GM19025 (cell line): ENCODE measurements at regions not wholly inside any gene's neighbourhood (a gene's known extent, or its start where the extent isn't known, plus 50 kb on each side); places are given as distances from the start of the nearest gene placed in this dataset.

ENCODE experiments used
- ATAC-seq: cut with Tn5 transposase; IDR thresholded peaks from one replicate; pipeline ENCODE4 v1.9.1; 2021; ENCODE audit warnings: mild to moderate bottlenecking, low read depth, moderate library complexity; ENCODE audit not compliant: unreplicated experiment

DNA sequence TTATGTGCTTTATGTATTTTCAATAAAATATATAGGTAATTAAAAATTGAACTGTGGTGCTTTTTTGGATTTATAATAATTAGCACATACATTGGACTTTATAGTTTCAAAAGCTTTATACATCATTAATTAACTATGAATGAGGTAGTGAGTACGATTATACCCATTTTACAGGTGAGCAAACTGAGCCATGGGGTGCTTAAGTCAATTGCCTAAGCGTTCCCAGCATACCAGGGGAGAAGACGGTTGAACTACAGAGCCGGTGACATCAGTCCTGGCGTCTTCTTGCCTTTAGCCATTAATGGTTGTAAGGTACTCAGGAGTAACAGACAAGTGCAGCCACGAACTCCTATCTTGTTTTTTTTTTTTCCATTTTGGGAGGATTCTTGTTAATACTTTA lies 172.8 kb downstream of the GATA3 start:
- ATAC-seq = no peak

DNA sequence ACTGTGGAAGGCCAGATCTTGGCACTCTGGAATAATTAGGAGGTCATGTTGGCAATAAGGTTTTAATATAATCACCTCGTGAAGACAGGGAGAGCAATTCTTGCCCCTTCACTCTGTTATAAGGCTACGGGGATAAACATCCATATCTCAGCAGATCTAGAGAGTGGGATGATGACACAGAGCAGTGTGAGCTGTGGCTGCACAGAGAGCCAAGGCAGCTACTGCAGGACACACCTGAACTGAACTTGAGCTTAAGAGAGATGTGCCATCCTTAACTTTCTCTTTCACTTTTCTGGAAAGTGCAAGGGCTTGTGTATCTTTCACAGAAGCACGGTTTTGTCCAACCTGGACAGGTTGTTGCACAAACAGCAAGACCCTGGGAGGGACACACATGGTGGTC lies 174.7 kb downstream of the GATA3 start:
- ATAC-seq = no peak

DNA sequence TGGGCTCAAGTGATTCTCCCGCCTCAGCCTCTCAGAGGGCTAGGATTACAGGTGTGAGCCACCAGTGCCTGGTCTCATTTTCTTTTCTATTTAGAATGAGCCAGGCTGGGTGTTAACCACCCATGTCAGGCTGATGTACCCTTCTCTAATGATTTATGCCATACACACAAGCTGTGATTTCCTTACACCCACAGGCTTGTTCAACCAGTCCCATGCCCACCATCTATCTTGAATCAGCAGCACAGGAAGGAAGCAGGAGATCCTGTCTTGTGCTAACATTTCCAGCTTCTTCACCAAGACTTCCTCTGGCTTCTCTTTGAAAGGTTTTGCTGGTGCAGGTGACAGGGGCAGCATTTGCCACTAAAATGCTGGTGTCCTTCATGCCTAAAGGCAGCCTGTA lies 176.4 kb downstream of the GATA3 start:
- no peak for ATAC-seq

DNA sequence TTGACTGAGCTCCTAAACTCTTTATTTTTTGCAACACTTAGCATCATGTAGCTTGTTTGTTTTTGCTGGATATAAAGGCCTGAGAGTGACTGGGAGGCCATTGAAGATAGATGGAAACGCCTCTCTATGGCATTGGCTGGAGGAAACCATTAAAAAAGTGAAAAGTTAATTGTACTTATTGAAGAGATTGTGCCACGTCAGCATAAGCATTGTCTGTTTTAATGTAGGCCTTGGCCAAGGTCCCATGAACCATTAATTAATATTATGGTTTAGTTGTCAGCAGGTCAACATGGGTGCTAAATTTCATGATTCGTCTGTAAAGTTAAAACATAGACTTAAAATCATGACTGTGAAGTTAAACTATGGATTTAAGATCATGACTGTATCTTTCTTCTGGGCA lies 178.6 kb downstream of the GATA3 start:
- no peak for ATAC-seq

DNA sequence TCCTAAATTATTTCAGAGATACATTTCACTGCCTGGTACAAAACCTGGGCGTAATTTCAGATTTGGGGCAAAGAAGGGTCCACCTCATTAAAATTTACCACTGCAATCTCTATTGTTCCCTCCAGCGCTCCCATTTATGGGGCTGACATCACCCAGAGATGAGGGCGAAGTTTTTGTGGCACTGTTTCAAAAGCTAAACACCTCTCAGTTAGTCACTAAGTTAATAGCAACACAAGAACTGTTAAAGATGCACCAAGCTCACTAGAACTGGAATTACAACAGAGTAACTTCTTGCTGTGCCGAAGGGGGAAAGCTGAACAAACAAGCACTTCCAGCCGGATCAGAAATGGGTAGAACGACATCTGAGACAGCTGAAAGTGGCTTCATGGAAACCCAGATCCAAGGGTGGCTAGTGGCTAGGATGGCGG lies 179.4 kb downstream of the GATA3 start:
- ATAC-seq = no peak

DNA sequence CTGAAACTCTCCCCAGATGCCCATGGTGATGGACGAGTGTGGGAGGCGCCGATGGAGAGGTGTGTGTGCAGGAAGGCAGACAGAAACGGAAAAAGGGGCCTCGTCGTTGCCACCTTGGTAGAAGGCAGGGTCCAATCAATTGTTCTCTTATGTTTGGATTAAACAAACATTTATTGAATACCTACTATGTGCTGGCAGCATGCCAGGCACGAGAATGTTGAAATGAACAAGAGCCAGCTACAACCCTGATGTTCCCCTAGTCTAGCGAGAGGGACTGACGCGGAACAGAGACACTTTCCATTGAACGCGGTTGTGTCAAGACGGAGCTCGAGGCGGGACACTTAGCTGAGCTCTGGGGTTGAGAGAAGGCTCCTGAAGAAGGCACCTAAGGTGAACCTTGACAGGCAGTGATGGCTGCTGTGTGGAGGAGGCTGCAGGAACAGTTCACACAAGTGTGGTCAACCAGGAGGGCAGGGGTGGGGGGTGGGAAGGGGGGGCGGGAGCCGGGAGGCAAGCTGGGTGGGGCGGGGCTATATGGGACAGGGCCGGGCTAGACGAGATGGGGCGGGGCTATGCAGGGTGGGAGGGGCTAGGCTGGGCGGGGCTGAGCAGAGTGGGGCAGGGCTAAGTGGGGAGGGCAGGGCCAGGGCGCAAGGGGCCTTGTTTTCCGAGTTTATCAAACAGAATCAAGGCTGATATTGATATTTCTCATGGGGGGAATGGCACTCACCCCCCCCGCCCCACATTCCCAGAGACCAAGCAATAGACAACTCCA lies 181.0 kb downstream of the GATA3 start:
- no peak for ATAC-seq

DNA sequence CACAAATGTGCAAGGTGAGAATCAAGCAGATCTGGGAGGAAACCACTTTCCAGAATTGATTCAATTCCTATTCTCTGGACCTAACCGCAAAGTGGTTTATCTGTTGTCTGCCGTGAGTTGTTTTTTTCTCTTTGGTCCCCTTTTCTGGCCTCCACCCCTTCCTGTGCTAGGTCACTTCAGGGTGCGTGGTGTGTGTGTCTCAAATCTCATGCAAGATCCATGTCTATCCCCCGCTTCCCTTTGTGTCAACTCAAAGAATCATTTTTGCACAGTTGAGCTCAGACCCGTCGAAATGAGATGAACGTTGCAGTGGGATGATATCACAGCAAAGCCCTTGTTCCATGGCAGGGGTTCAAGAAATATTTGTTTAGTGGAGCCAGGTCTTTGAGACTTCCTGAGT lies 184.5 kb downstream of the GATA3 start:
- no peak for ATAC-seq

DNA sequence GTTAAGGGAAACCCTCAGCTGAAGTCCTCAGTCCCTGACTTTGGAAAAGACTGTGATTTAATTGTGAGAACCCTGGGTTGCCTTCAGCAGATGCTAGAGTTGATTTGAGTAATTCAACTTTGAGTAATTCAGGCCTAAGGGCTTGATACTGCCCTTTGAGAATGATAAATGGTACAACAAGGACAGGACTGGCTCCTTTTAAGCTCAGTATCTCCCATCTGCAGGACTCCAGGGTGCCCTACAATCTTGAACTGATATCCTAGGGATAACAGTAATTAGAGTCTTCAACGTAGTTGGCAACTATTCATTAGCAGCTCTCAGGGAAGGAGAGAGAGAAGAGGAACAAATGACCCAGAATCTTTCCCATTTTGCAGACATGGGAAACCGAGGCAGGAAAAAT lies 186.4 kb downstream of the GATA3 start:
- no peak for ATAC-seq

DNA sequence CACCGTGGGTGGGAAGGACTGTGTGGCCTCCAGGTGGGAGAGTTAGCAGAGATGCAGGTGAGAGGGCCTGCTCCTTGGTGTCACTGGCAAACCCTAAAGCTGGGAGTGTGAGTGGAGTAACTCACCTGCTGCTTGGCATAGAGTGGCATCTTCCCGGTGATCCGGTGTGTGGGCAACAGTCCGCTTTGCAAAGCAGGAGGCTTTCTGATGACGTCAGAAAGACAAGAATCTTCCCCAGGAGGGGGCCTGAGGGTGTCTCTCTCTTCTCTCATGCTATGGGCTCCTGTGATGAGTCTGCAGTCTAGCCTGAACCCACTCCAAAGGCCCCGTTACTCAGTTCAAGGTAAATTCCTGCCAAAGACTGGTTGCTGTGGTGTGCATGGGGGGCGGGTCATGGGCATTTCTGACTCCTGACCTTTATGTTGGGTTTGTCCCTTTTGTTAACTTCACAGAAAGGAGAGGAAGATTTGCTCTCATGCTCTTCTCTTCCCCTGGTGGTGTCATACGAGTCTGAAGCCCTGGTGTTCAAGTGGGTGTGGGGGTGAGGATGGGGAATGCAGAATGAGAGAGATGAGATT lies 187.9 kb downstream of the GATA3 start:
- ATAC-seq = no peak

DNA sequence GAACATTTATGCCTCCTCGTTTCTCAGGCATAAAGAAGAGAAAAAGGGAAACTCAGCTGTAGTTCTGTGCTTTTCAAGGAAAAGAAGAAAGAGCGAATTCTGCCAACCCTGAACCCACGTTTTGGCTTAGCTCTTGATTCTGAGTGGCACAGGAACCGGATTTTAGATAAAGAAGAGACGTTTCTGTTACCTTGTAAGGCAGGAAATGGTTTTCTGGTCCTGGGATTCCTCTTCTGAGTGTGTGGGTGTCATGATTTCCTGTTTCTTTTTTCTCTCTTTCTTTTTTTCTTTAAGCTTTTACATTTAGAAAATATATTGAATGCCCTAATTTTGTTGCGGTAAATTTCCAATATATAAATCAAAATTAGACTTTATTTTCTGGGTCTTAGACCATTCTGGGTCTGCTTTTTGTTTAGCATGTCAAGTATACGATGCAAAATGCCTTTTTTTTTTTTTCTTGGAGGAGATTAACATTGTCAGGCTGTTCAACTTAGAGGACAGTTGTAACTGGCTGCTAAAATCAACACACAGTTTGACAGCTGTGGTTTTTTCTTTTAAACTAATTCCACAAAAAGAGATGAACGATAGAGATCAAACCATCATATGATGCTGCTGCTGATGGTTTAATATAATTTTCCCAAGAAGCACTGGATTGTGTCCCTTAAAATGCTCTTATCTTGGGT lies 190.8 kb downstream of the GATA3 start:
- no peak for ATAC-seq

DNA sequence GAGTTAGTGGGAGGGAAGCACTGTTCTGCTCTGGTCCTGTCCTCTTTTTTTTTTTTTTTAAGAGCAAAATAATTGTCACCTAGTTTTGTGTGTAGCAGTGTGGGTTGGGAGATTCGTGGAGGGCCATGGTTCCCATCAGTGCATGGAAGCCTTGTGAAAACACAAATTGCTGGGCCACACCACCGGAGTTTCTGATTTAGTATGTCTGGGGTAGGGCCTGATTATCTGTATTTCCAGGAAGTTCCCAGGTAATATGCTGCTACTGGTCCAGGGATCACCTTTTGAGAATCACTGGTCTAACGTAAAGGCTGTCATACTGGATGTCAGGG lies 191.3 kb downstream of the GATA3 start:
- no peak for ATAC-seq

DNA sequence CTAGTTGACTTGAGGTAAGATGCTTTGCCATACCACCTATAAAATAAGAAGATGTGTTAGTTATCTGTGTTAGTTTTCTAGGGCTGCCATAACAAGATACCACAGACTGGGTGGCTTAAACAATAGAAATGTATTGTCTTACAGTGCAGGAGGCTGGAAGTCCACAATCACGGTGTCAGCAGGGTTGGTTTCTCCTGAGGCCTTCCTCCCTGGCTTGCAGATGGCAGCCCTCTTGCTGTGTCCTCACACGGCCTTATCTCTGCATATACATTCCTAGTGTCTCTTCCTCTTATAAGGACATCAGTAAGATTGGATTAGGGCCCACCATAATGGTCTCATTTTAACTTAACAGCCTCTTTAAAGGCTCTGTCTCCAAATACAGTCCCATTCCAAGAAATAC lies 192.1 kb downstream of the GATA3 start:
- no peak for ATAC-seq

DNA sequence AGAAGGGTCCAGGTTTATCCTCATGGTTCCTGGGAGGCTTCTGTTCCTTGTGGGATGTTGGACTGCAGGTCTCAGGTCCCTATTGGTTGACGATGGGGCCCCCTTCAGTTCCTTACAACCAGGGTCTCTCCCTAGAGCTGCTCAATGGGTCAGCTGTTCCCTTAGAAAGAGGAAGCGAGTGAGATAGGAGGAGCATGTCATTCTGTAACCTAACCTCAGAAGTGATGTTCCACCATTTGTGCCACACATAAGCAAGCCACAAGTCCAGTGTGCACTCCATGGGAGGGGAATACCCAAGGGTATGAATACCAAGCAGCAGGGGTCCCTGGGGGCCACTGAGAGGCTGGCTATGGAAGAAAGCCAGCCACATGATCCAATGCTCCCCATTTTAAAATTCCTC lies 192.7 kb downstream of the GATA3 start:
- ATAC-seq = no peak

DNA sequence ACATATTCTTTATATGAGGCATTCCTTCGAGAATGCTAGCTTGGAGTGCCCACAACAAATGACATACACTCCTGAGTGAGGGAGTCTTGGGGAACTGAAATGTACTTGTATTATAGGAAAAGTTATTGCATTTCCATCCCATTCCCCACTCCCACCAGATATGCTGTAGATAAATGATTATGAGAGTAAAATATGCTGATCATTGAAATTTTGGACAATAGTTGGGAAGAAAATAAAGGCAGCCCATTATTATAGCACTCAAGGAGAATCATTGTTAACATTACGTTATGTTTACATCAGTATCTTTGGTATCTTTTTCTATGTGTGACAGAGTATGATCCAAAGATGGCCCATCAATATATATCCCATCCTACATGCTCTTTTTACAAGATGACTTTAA lies 194.4 kb downstream of the GATA3 start:
- no peak for ATAC-seq

DNA sequence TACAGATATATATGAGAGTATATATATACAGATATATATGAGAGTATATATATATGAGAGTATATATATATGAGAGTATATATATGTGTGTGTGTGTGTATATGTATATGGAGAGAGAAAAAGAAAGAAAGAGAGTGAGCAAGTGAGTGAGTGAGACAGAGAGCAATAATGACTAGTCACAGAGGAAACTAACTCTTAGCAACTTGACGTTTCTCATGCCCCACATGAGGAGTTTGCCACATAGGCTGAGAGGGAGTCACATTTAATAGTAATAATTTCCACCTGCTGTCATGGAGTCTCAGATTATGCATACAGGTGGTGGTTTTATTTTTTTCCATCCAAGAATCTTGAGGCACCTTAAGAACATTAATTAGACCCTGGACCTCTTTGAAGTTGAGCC lies 199.9 kb downstream of the GATA3 start:
- ATAC-seq = no peak

DNA sequence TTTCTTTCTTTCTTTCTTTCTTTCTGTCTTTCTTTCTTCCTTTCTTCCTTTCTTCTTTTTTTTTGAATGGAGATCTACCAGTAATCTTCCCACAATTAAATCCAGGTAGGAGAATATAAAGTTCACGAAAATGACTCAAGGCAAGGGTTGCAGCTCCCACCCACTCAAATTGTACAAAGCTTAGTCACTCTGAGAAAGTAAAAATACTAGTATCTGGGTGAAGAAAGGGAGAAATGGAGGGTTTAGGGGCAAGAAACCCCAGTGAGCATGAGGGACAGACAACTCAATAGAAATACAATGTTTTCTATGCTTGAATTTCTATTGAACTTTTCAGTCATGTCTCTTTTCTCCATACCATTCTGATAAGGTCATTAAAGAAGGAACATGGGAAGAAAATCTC lies 200.8 kb downstream of the GATA3 start:
- ATAC-seq = no peak

DNA sequence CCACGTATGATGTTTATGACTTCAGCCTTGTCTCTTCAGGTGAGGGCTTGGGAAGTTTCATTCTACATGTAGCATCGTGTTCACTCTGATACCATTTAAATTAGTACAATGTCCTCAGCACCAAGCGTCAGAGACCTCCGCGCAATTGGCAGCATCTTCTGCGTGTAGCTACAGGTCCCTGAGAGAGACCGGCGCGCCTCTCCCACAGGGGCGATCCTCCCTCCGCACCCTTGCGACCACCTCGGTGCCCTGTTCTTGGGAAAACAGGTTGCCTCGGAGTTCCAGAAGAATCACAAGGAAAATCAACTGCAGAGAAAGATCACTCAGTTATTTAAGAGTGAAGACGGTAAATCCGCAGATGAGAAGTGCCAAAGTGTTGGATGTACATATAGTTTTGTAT lies 206.2 kb downstream of the GATA3 start:
- ATAC-seq = no peak

DNA sequence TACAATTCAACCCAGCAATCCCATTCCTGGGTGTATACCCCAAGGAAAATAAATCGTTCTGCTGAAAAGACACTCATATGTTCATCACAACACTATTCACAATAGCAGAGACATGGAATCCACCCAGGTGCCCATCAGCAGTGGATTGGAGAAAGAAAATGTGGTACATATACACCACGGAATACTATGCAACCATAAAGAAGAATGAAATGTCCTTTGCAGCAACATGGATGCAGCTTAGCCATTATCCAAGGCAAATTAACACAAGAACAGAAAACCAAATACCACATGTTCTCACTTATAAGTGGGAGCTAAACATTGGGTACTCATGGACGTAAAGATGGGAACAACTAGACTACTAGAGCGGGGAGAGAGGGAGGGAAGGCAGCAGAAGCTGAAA lies 207.8 kb downstream of the GATA3 start:
- no peak for ATAC-seq

DNA sequence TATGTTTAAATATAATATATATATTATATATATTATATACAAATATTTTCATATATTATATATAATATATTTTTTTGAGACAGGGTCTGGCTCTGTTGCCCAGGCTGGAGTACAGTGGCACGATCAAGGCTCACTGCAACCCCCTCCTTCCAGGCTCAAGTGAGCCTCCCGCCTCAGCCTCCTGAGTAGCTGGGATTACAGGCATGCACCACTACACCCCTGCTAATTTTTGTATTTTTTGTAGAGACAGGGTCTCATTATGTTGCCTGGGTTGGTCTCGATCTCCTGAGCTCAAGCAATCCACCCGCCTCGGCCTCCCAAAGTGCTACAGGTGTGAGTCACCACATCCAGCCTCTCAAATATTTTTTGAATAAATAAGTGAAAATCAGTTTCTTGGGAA lies 215.5 kb downstream of the GATA3 start:
- ATAC-seq = no peak

DNA sequence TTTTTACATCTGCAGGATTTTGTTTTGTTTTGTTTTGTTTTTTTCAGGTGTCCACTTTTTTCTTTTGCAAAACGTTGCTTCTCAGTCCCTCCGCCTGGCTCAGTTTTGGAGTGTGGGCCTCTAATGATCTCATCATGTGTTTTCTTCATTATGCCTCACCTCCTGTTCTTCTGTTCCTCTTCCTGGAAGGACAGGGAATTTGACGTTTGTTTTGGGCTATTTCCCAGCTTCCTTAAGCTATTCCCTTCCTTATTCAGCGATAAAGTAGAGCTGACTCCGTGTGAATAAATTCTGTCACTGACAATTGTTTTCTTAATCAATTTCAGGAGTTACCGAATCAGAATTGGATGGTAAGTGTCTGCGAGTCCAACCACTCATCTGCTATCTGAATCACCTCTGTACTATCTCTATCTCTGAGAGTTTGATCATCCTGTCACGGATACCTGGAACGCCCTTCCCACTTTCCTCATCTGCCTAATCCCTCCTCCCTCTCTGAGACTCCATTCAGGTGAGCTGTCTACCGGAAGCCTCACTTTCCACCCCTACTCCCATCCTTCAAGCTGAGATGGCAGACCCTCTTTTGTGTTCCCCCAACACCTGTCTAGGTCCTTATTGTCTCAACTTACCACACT lies 218.4 kb downstream of the GATA3 start:
- ATAC-seq = no peak

DNA sequence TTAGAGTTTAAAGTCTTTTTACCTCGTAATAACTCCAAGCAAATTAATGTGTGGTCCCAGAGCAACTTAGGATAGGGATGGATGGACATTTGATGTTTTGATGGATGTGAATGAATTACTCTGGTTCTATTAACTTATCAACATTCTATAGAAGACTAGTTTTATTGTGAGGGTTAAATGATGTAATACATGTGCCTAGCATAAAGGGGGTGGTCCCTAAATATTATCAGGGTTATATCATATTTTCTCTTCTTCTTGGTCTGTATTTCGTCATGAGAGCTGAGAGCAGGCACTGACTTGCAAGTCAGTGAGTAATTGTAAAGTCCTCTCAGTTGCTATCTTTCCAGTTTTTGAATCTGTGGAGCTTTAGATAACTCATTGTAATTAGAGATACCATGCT lies 219.3 kb downstream of the GATA3 start:
- ATAC-seq = no peak

DNA sequence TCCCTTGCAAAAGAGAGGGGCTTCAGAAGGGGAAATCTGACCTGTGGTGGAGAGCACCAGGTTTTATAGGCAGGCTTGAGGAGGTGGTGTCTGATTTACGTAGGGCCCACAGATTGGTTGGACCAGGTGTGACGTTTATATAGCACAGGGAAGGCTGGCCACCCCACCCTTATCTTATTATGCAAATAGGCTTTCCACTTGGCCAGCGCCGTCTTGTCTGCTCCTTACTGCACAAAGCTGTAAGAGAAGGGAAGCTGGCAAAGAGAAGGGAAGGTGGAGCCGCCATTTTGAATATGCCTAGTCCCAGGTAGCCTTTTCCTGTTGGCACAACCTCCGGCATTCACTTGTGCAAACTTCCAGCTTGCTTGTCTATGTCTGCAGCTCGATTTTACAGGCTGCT lies 221.4 kb downstream of the GATA3 start:
- no peak for ATAC-seq
